Esophagus squamous epithelium (tissue), 4 donors: ENCODE measurements at regions not wholly inside any gene's neighbourhood (a gene's known extent, or its start where the extent isn't known, plus 50 kb on each side); places are given as distances from the start of the nearest gene placed in this dataset.

Experiments
- CTCF ChIP-seq, 6 experiments: fragments of 450-650 bp in 4 of 6; fragments of 200-600 bp in 2 of 6; sonication (generic) in 2 of 6; IDR thresholded peaks; one replicate each; pipeline ENCODE4 v1.5.1; 2016 to 2019; ENCODE audit warnings: antibody characterized with exemption in 6 of 6, mild to moderate bottlenecking in 4 of 6, moderate library complexity in 4 of 6
- POLR2A ChIP-seq, 4 donors: fragments of 450-650 bp; IDR thresholded peaks; one replicate each; pipeline ENCODE4 v1.6.1; 2017; ENCODE audit warnings: antibody characterized with exemption in 4 of 4, mild to moderate bottlenecking in 4 of 4, moderate library complexity in 3 of 4

- TF ChIP-seq CTCF (IDR thresholded peaks at IDR 0.05): no peak
- TF ChIP-seq POLR2A (IDR thresholded peaks at IDR 0.05): no peak
These were observed 95.9 kb downstream of the FBXO4 start for GRCh38 chr5:42020788-42021530.
